PC-9 (cell line): ENCODE measurements at regions not wholly inside any gene's neighbourhood (a gene's known extent, or its start where the extent isn't known, plus 50 kb on each side); places are given as distances from the start of the nearest gene placed in this dataset.

Experiments used
- BruUV-seq: library from RNA; stranded (reverse); fragments of 400-500 nt; replicated peaks from 2 replicates; lab custom pipeline; 2021; lab: Mats Ljungman, UMichigan
- CTCF ChIA-PET: fragments of 300-600 bp; sonication (Branson Sonifier 250); formaldehyde crosslinking; loops from one replicate; lab custom pipeline; 2022; ENCODE audit warnings: antibody characterized with exemption; lab: Charles Lee
- POLR2A ChIA-PET: fragments of 300-600 bp; sonication (Branson Sonifier 250); formaldehyde crosslinking; loops from one replicate; lab custom pipeline; 2022; ENCODE audit warnings: antibody characterized with exemption; ENCODE audit not compliant: unreplicated experiment; lab: Charles Lee
- DNase-seq, 2 experiments: peaks; one replicate each; pipeline versions ENCODE4 v3.0.0 to v3.0.0-alpha.2; 2015 to 2022; ENCODE audit warnings: mixed read lengths in 1 of 2
- H2AFZ ChIP-seq: fragments of 200-600 bp; sonication (generic); 2 replicates; pipeline ENCODE4 v1.8.1; 2017; ENCODE audit warnings: antibody characterized with exemption
- H3F3A ChIP-seq: fragments of 200-600 bp; sonication (generic); 2 replicates; pipeline ENCODE4 v1.8.1; 2017; ENCODE audit warnings: antibody characterized with exemption, mild to moderate bottlenecking, low read depth; ENCODE audit not compliant: insufficient read depth
- H3K27ac ChIP-seq: fragments of 200-600 bp; sonication (generic); 2 replicates; pipeline ENCODE4 v1.6.1; 2016; ENCODE audit warnings: mixed run types
- H3K27me3 ChIP-seq: fragments of 200-600 bp; sonication (generic); 2 replicates; pipeline ENCODE4 v1.6.1; 2016; ENCODE audit warnings: low read depth, mixed run types; ENCODE audit not compliant: insufficient read depth
- H3K36me3 ChIP-seq: fragments of 200-600 bp; sonication (generic); 2 replicates; pipeline ENCODE4 v1.6.1; 2016; ENCODE audit warnings: low read depth, mixed run types
- H3K4me1 ChIP-seq: fragments of 200-600 bp; sonication (generic); replicated peaks from 2 replicates; pipeline ENCODE4 v1.6.1; 2016; ENCODE audit warnings: mixed run types; ENCODE audit not compliant: insufficient read depth
- H3K4me2 ChIP-seq: fragments of 200-600 bp; sonication (generic); 2 replicates; pipeline ENCODE4 v1.6.1; 2017; ENCODE audit warnings: mixed run types
- H3K4me3 ChIP-seq: fragments of 200-600 bp; sonication (generic); 2 replicates; pipeline ENCODE4 v1.6.1; 2016; ENCODE audit warnings: mixed run types
- H3K79me2 ChIP-seq: fragments of 200-600 bp; sonication (generic); 2 replicates; pipeline ENCODE4 v1.6.1; 2017; ENCODE audit warnings: low read depth, mixed run types
- H3K9me2 ChIP-seq: fragments of 200-600 bp; sonication (generic); 2 replicates; pipeline ENCODE4 v1.8.1; 2017; ENCODE audit warnings: mild to moderate bottlenecking; ENCODE audit not compliant: insufficient read depth
- H3K9me3 ChIP-seq: fragments of 200-600 bp; sonication (generic); 2 replicates; pipeline ENCODE4 v1.8.1; 2016; ENCODE audit warnings: low read depth; ENCODE audit not compliant: insufficient read depth
- H4K20me1 ChIP-seq: fragments of 200-600 bp; sonication (generic); 2 replicates; pipeline ENCODE4 v1.8.1; 2017; ENCODE audit not compliant: insufficient read depth
- CTCF ChIP-seq: fragments of 200-600 bp; sonication (generic); conservative IDR thresholded peaks from 2 replicates; pipeline ENCODE4 v1.6.1; 2017; ENCODE audit warnings: mixed run types, antibody characterized with exemption, mild to moderate bottlenecking, moderate library complexity
- EZH2 ChIP-seq: fragments of 200-600 bp; sonication (generic); IDR thresholded peaks from 2 replicates; pipeline ENCODE4 v1.8.0; 2017; ENCODE audit warnings: antibody characterized with exemption, low read depth
- intact Hi-C: fragments of 100-400 bp; cut with micrococcal nuclease; formaldehyde crosslinking; loops from one replicate; pipeline ENCODE4 v1.10.0; 2022; ENCODE audit not compliant: unreplicated experiment

DNA sequence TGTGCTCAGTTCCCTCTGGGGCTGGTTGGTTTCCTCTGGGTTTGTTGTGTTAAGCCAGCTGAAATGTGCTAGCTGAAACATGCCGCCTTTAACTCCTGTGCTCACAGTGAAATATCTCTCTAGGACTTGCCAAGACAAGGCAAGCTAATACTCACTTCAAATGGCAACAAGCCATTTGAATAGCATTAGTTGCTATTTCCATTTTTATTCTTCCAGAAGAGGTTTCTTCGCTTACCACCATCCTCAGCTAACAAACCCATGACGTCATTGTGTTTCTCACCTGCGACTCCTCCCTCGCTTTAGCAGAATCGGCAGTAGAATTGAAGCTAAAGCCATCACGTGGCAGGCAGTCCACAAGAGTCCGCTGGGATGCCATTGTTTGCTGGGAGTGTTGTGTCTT, 61.3 kb downstream of the ZNF22 start:
- H3K79me2 ChIP-seq: no peaks in the 10 kb centered on the region
- H3K4me1 ChIP-seq: no peaks in the 10 kb centered on the region
- H3K4me3 ChIP-seq: no peak overlapping the region
- intact Hi-C loops: no loop called here
- no peak for DNase-seq
- no peak overlapping the region for H3K4me2 ChIP-seq
- ChIA-PET CTCF (no interaction called here), POLR2A (no interaction called here)
- H3K27ac ChIP-seq: no peak overlapping the region
- H3K36me3 ChIP-seq: no peaks in the 10 kb centered on the region
- TF ChIP-seq EZH2: no peak
- no peaks in the 10 kb centered on the region for H3K27me3 ChIP-seq
- H4K20me1 ChIP-seq: no peaks in the 10 kb centered on the region
- no peaks in the 10 kb centered on the region for H3F3A ChIP-seq
- no peaks in the 10 kb centered on the region for H3K9me3 ChIP-seq
- no peak overlapping the region for H2AFZ ChIP-seq
- BruUV-seq: no TSS peak
- no peaks in the 10 kb centered on the region for H3K9me2 ChIP-seq

- POLR2A ChIA-PET: no interaction called here
- no TSS peak for BruUV-seq
- Histone ChIP-seq H3K79me2 (no peaks in the 10 kb centered on the region), H3K9me3 (no peaks in the 10 kb centered on the region), H3K36me3 (no peaks in the 10 kb centered on the region), H3K27me3 (no peaks in the 10 kb centered on the region), H3K4me1 (no peaks in the 10 kb centered on the region), H3K4me3 (no peak overlapping the region), H3F3A (no peaks in the 10 kb centered on the region), H3K4me2 (no peak overlapping the region), H2AFZ (no peak overlapping the region), H4K20me1 (no peaks in the 10 kb centered on the region), H3K9me2 (no peaks in the 10 kb centered on the region), H3K27ac (no peak overlapping the region)
- intact Hi-C loops: no loop called here
- no peak for DNase-seq
- TF ChIP-seq CTCF (no peak), EZH2 (no peak)
- CTCF ChIA-PET: no interaction called here
These were observed 63.0 kb downstream of the ZNF22 start for GRCh38 chr10:45063591-45064231.

DNA sequence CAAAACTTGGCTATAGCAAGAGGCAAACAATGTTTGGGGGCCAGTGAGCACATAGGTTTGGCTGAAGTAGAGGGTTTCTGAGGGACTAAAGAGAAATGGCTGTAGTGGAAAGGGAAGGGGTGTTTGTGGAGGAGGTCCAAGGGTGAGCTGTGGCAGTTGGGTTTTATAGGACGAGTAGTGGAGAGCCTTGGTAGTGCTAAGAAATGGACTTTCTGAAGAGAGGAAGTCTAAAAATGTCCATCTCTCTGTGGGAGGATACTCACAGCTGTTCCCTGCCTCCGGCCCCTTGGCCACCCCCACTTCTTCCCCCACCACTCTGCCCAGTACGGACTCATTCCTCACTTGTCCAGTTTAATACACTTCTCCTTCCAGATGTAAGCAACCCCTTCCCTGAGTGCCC, 64.3 kb downstream of the ZNF22 start:
- no TSS peak for BruUV-seq

More for the DNA sequence above, 64.3 kb downstream of the ZNF22 start:
- no peaks in the 10 kb centered on the region for H3K9me3 ChIP-seq
- no peaks in the 10 kb centered on the region for H3K36me3 ChIP-seq
- H3K4me1 ChIP-seq: no peaks in the 10 kb centered on the region
- no peaks in the 10 kb centered on the region for H3K9me2 ChIP-seq
- intact Hi-C loops: no loop called here
- no peaks in the 10 kb centered on the region for H3K27me3 ChIP-seq
- no peak overlapping the region for H3K27ac ChIP-seq
- CTCF ChIA-PET: no interaction called here
- TF ChIP-seq CTCF: no peak
- TF ChIP-seq EZH2: no peak
- no peaks in the 10 kb centered on the region for H3K79me2 ChIP-seq
- DNase-seq: no peak
- H3K4me2 ChIP-seq: no peak overlapping the region
- no peak overlapping the region for H3K4me3 ChIP-seq
- H3F3A ChIP-seq: no peaks in the 10 kb centered on the region
- H4K20me1 ChIP-seq: no peaks in the 10 kb centered on the region
- POLR2A ChIA-PET: no interaction called here
- H2AFZ ChIP-seq: no peak overlapping the region
